ENCODE measurements at regions not wholly inside any gene's neighbourhood (a gene's known extent, or its start where the extent isn't known, plus 50 kb on each side); places are given as distances from the start of the nearest gene placed in this dataset.

- no peak for DNase-seq (ENCODE audit: low read depth)
Observed at GRCh38 chr7:153452661-153453060, 599.5 kb upstream of the DPP6 start.

- DNase-seq (ENCODE audit: low read depth): no peak
Observed at GRCh38 chr7:153454306-153454705, 597.9 kb upstream of the DPP6 start.

- DNase-seq (ENCODE audit: low read depth): no peak
Observed at GRCh38 chr7:153457746-153458145, 594.5 kb upstream of the DPP6 start.

- DNase-seq (ENCODE audit: low read depth): no peak
Observed at GRCh38 chr7:153470004-153470671, 582.1 kb upstream of the DPP6 start.

GRCh38 chr7:153472516-153472915 lies 579.7 kb upstream of the DPP6 start:
- no peak for DNase-seq (ENCODE audit: low read depth)

- no peak for DNase-seq (ENCODE audit: low read depth)
Observed at GRCh38 chr7:153473185-153473584, 579.0 kb upstream of the DPP6 start.

- DNase-seq (ENCODE audit: low read depth): no peak
Observed at GRCh38 chr7:153475239-153475638, 577.0 kb upstream of the DPP6 start.

GRCh38 chr7:153476166-153476565 lies 576.0 kb upstream of the DPP6 start:
- DNase-seq (ENCODE audit: low read depth): no peak

- DNase-seq (ENCODE audit: low read depth): no peak
Observed at GRCh38 chr7:153496257-153496656, 555.9 kb upstream of the DPP6 start.

- no peak for DNase-seq (ENCODE audit: low read depth)
Observed at GRCh38 chr7:153503093-153503492, 549.1 kb upstream of the DPP6 start.

- no peak for DNase-seq (ENCODE audit: low read depth)
Observed at GRCh38 chr7:153504288-153505075, 547.7 kb upstream of the DPP6 start.

- no peak for DNase-seq (ENCODE audit: low read depth)
Observed at GRCh38 chr7:153507885-153508284, 544.3 kb upstream of the DPP6 start.

GRCh38 chr7:153509768-153510167 lies 542.4 kb upstream of the DPP6 start:
- DNase-seq (ENCODE audit: low read depth): no peak

- no peak for DNase-seq (ENCODE audit: low read depth)
Observed at GRCh38 chr7:153510674-153511073, 541.5 kb upstream of the DPP6 start.

GRCh38 chr7:153514032-153514431 lies 538.2 kb upstream of the DPP6 start:
- DNase-seq (ENCODE audit: low read depth): no peak

- no peak for DNase-seq (ENCODE audit: low read depth)
Observed at GRCh38 chr7:153515359-153515758, 536.8 kb upstream of the DPP6 start.

GRCh38 chr7:153518201-153518984 lies 533.8 kb upstream of the DPP6 start:
- no peak for DNase-seq (ENCODE audit: low read depth)

- no peak for DNase-seq (ENCODE audit: low read depth)
Observed at GRCh38 chr7:153521370-153521769, 530.8 kb upstream of the DPP6 start.

- no peak for DNase-seq (ENCODE audit: low read depth)
Observed at GRCh38 chr7:153522261-153522660, 529.9 kb upstream of the DPP6 start.

GRCh38 chr7:153523320-153524015 lies 528.7 kb upstream of the DPP6 start:
- DNase-seq (ENCODE audit: low read depth): no peak

GRCh38 chr7:153524070-153524601 lies 528.1 kb upstream of the DPP6 start:
- no peak for DNase-seq (ENCODE audit: low read depth)

- no peak for DNase-seq (ENCODE audit: low read depth)
Observed at GRCh38 chr7:153529100-153529499, 523.1 kb upstream of the DPP6 start.

Data from EH (cell line).